OCI-LY1 (cell line): ENCODE measurements at regions not wholly inside any gene's neighbourhood (a gene's known extent, or its start where the extent isn't known, plus 50 kb on each side); places are given as distances from the start of the nearest gene placed in this dataset.
A peak's percentile ranks its signal among the peaks of the same experiment; 100 is the strongest.

Experiments
- H2AFZ ChIP-seq: fragments of 200-600 bp; sonication (generic), shearing (Covaris generic); 2 replicates; pipeline ENCODE4 v1.6.0; 2014; ENCODE audit warnings: antibody characterized with exemption, mild to moderate bottlenecking, low read length
- H3F3A ChIP-seq: fragments of 200-600 bp; sonication (generic), shearing (Covaris generic); 2 replicates; pipeline ENCODE4 v1.6.0; 2014; ENCODE audit warnings: mild to moderate bottlenecking, antibody characterized with exemption, low read length, moderate library complexity; ENCODE audit not compliant: insufficient read depth
- H3K27ac ChIP-seq: fragments of 200-600 bp; sonication (generic); 2 replicates; pipeline ENCODE4 v1.5.1; 2014; ENCODE audit warnings: low read length, mixed run types, mild to moderate bottlenecking, low read depth; ENCODE audit not compliant: poor library complexity, severe bottlenecking
- H3K27me3 ChIP-seq: fragments of 200-600 bp; sonication (generic); 2 replicates; pipeline ENCODE4 v1.6.0; 2014; ENCODE audit warnings: antibody characterized with exemption, mild to moderate bottlenecking, low read length, moderate library complexity; ENCODE audit not compliant: insufficient read depth
- H3K36me3 ChIP-seq: fragments of 200-600 bp; sonication (generic); 2 replicates; pipeline ENCODE4 v1.6.1; 2014; ENCODE audit warnings: mild to moderate bottlenecking, antibody characterized with exemption, low read length, moderate library complexity, mixed read lengths; ENCODE audit not compliant: insufficient read depth
- H3K4me1 ChIP-seq: fragments of 200-600 bp; sonication (generic); 2 replicates; pipeline ENCODE4 v1.5.1; 2014; ENCODE audit warnings: mild to moderate bottlenecking, low read length, moderate library complexity; ENCODE audit not compliant: insufficient read depth, severe bottlenecking
- H3K4me2 ChIP-seq: fragments of 200-600 bp; sonication (generic), shearing (Covaris generic); 2 replicates; pipeline ENCODE4 v1.6.1; 2014; ENCODE audit warnings: low read length
- H3K4me3 ChIP-seq: fragments of 200-600 bp; sonication (generic); 2 replicates; pipeline ENCODE4 v1.5.1; 2014; ENCODE audit warnings: low read length, low read depth, mild to moderate bottlenecking, mixed read lengths; ENCODE audit not compliant: poor library complexity, severe bottlenecking
- H3K79me2 ChIP-seq: fragments of 200-600 bp; shearing (Covaris generic); 2 replicates; pipeline ENCODE4 v1.6.1; 2016; ENCODE audit warnings: mixed run types, low read length, mixed read lengths; ENCODE audit not compliant: insufficient read depth
- H3K9ac ChIP-seq: fragments of 200-600 bp; sonication (generic), shearing (Covaris generic); 2 replicates; pipeline ENCODE4 v1.6.1; 2014; ENCODE audit warnings: mild to moderate bottlenecking, low read length, mixed read lengths
- H3K9me2 ChIP-seq: fragments of 200-600 bp; sonication (generic), shearing (Covaris generic); 2 replicates; pipeline ENCODE4 v1.6.1; 2014; ENCODE audit warnings: low read depth, mild to moderate bottlenecking, low read length, mixed read lengths
- H3K9me3 ChIP-seq: fragments of 200-600 bp; shearing (Covaris generic); 2 replicates; pipeline ENCODE4 v1.6.1; 2014; ENCODE audit warnings: low read length, mixed read lengths
- H4K20me1 ChIP-seq: fragments of 200-600 bp; sonication (generic), shearing (Covaris generic); 2 replicates; pipeline ENCODE4 v1.6.0; 2016; ENCODE audit warnings: mild to moderate bottlenecking, low read length; ENCODE audit not compliant: insufficient read depth
- CTCF ChIP-seq: fragments of 200-600 bp; sonication (generic), shearing (Covaris generic); IDR thresholded peaks from 2 replicates; pipeline ENCODE4 v1.5.1; 2017; ENCODE audit warnings: mild to moderate bottlenecking, antibody characterized with exemption, low read length, moderate library complexity, mixed read lengths
- EZH2 ChIP-seq: fragments of 200-600 bp; sonication (generic), shearing (Covaris generic); IDR thresholded peaks from 2 replicates; pipeline ENCODE4 v1.8.0; 2017; ENCODE audit warnings: borderline replicate concordance, mixed run types, mild to moderate bottlenecking, antibody characterized with exemption, low read length, moderate library complexity, mixed read lengths

- H3K4me3 ChIP-seq: no peak overlapping the region
- no peaks in the 10 kb centered on the region for H3K9me3 ChIP-seq
- no peaks in the 10 kb centered on the region for H3F3A ChIP-seq
- TF ChIP-seq CTCF (no peak), EZH2 (no peak)
- H3K4me2 ChIP-seq: no peak overlapping the region
- H3K9ac ChIP-seq: no peak overlapping the region
- H3K9me2 ChIP-seq: no peaks in the 10 kb centered on the region
- H4K20me1 ChIP-seq: no peaks in the 10 kb centered on the region
- no peak overlapping the region for H2AFZ ChIP-seq
- H3K79me2 ChIP-seq: no peaks in the 10 kb centered on the region
- no peaks in the 10 kb centered on the region for H3K27me3 ChIP-seq
- H3K27ac ChIP-seq: no peak overlapping the region
- no peaks in the 10 kb centered on the region for H3K36me3 ChIP-seq
- H3K4me1 ChIP-seq: peaks cover 6% of the 10 kb centered on the region
Measured at GRCh38 chr2:241961454-241961853, 91.9 kb downstream of the RTP5 start.

GRCh38 chr2:241964133-241964532, 94.6 kb downstream of the RTP5 start:
- H3K79me2 ChIP-seq: no peaks in the 10 kb centered on the region
- H3K4me2 ChIP-seq: no peak overlapping the region
- no peaks in the 10 kb centered on the region for H3F3A ChIP-seq
- no peak overlapping the region for H3K9ac ChIP-seq
- no peak overlapping the region for H2AFZ ChIP-seq
- no peaks in the 10 kb centered on the region for H3K9me3 ChIP-seq
- no peaks in the 10 kb centered on the region for H3K27me3 ChIP-seq
- H3K36me3 ChIP-seq: no peaks in the 10 kb centered on the region
- H3K9me2 ChIP-seq: no peaks in the 10 kb centered on the region
- H3K4me1 ChIP-seq: peaks cover 7% of the 10 kb centered on the region
- H3K4me3 ChIP-seq: no peak overlapping the region
- TF ChIP-seq CTCF (no peak), EZH2 (no peak)
- no peak overlapping the region for H3K27ac ChIP-seq
- H4K20me1 ChIP-seq: no peaks in the 10 kb centered on the region

- no peak overlapping the region for H3K27ac ChIP-seq
- H3K9ac ChIP-seq: no peak overlapping the region; the same call in 1 of the 2 replicates
Measured at GRCh38 chr2:241965931-241966412, 96.4 kb downstream of the RTP5 start.

More at GRCh38 chr2:241965931-241966412, 96.4 kb downstream of the RTP5 start:
- Histone ChIP-seq H3K4me3 (peak overlapping the region; percentile 38), H3K9me3 (no peaks in the 10 kb centered on the region), H2AFZ (no peak overlapping the region), H3K4me2 (peak overlapping the region; percentile 78), H3K79me2 (no peaks in the 10 kb centered on the region), H3K9me2 (no peaks in the 10 kb centered on the region), H4K20me1 (no peaks in the 10 kb centered on the region), H3K36me3 (no peaks in the 10 kb centered on the region), H3K4me1 (peaks cover 7% of the 10 kb centered on the region), H3F3A (no peaks in the 10 kb centered on the region), H3K27me3 (no peaks in the 10 kb centered on the region)
- no peak for TF ChIP-seq EZH2
